ENCODE measurements at regions not wholly inside any gene's neighbourhood (a gene's known extent, or its start where the extent isn't known, plus 50 kb on each side); places are given as distances from the start of the nearest gene placed in this dataset.
"Not testable (repeated sequence)": the region's sequence is repeated elsewhere in the genome, so short reads cannot be mapped to it uniquely, and the experiment has no call there.

GRCh38 chr6:121634586-121634985 lies 199.1 kb downstream of the GJA1 start:
- not testable (repeated sequence) for H3K27me3 Mint-ChIP-seq, ATAC-seq, H3K4me1 Mint-ChIP-seq, DNase-seq, H3K4me3 Mint-ChIP-seq, H3K27ac Mint-ChIP-seq
- H3K9me3 Mint-ChIP-seq, result peaks cover 38 to 40% of the 10 kb centered on the region in 2 donors

- peaks cover 38 to 40% of the 10 kb centered on the region in 2 donors for H3K9me3 Mint-ChIP-seq
- H3K4me3 Mint-ChIP-seq, result no peak overlapping the region
- ATAC-seq (no peak), DNase-seq (no peak)
- H3K27me3 Mint-ChIP-seq, result no peaks in the 10 kb centered on the region
- no peak overlapping the region for H3K27ac Mint-ChIP-seq
- H3K4me1 Mint-ChIP-seq, result no peaks in the 10 kb centered on the region
Observed at GRCh38 chr6:121635355-121635754, 199.9 kb downstream of the GJA1 start.

- H3K4me3 Mint-ChIP-seq, ATAC-seq, H3K4me1 Mint-ChIP-seq, H3K27me3 Mint-ChIP-seq, DNase-seq, H3K27ac Mint-ChIP-seq: not testable (repeated sequence)
- H3K9me3 Mint-ChIP-seq, result peaks cover 31 to 40% of the 10 kb centered on the region in 2 donors
Observed at GRCh38 chr6:121636217-121636616, 200.8 kb downstream of the GJA1 start.

GRCh38 chr6:121639021-121639420 lies 203.6 kb downstream of the GJA1 start:
- Mint-ChIP-seq H3K9me3 (peaks cover 26 to 29% of the 10 kb centered on the region in 2 donors), H3K4me1 (no peaks in the 10 kb centered on the region), H3K27ac (no peak overlapping the region), H3K4me3 (no peak overlapping the region), H3K27me3 (no peaks in the 10 kb centered on the region)
- no peak for DNase-seq
- no peak for ATAC-seq

GRCh38 chr6:121641158-121641557 lies 205.7 kb downstream of the GJA1 start:
- H3K4me3 Mint-ChIP-seq, result no peak overlapping the region
- peaks cover 11% of the 10 kb centered on the region for H3K4me1 Mint-ChIP-seq
- no peak for DNase-seq
- H3K9me3 Mint-ChIP-seq, result peaks cover 13 to 15% of the 10 kb centered on the region in 2 donors
- no peaks in the 10 kb centered on the region for H3K27me3 Mint-ChIP-seq
- ATAC-seq, result no peak
- H3K27ac Mint-ChIP-seq, result no peak overlapping the region

GRCh38 chr6:121645100-121645745 lies 209.8 kb downstream of the GJA1 start:
- DNase-seq (peak; percentile 10 to 56), ATAC-seq (peak; percentile 99)
- H3K4me3 Mint-ChIP-seq, result peak overlapping the region; percentile 45 to 54
- peaks cover 5 to 6% of the 10 kb centered on the region in 2 donors for H3K9me3 Mint-ChIP-seq
- H3K4me1 Mint-ChIP-seq, result peaks cover 22% of the 10 kb centered on the region
- no peaks in the 10 kb centered on the region for H3K27me3 Mint-ChIP-seq
- peak overlapping the region; percentile 9 to 78 for H3K27ac Mint-ChIP-seq

- no peak overlapping the region for H3K4me3 Mint-ChIP-seq
- peaks cover 0 to 5% of the 10 kb centered on the region in 2 donors for H3K9me3 Mint-ChIP-seq
- ATAC-seq (no peak), DNase-seq (no peak)
- no peak overlapping the region for H3K27ac Mint-ChIP-seq
- no peaks in the 10 kb centered on the region for H3K27me3 Mint-ChIP-seq
- H3K4me1 Mint-ChIP-seq, result peaks cover 40% of the 10 kb centered on the region
Observed at GRCh38 chr6:121647905-121648304, 212.5 kb downstream of the GJA1 start.

GRCh38 chr6:121649951-121650350 lies 214.5 kb downstream of the GJA1 start:
- H3K27ac Mint-ChIP-seq, result no peak overlapping the region
- peak overlapping the region in 1 of 2 donors; percentile 1 for H3K4me3 Mint-ChIP-seq
- peaks cover 47% of the 10 kb centered on the region for H3K4me1 Mint-ChIP-seq
- no peak for ATAC-seq
- H3K27me3 Mint-ChIP-seq, result no peaks in the 10 kb centered on the region
- H3K9me3 Mint-ChIP-seq, result no peaks in the 10 kb centered on the region
- no peak for DNase-seq

GRCh38 chr6:121651420-121651819 lies 216.0 kb downstream of the GJA1 start:
- DNase-seq, result no peak
- Mint-ChIP-seq H3K4me1 (peaks cover 38% of the 10 kb centered on the region), H3K4me3 (no peak overlapping the region), H3K27me3 (no peaks in the 10 kb centered on the region), H3K27ac (no peak overlapping the region), H3K9me3 (no peaks in the 10 kb centered on the region)
- ATAC-seq, result peak; percentile 71

GRCh38 chr6:121652223-121652622 lies 216.8 kb downstream of the GJA1 start:
- peaks cover 38% of the 10 kb centered on the region for H3K4me1 Mint-ChIP-seq
- no peaks in the 10 kb centered on the region for H3K9me3 Mint-ChIP-seq
- H3K4me3 Mint-ChIP-seq, result peak overlapping the region in 1 of 2 donors; percentile 63
- DNase-seq (no peak), ATAC-seq (no peak)
- H3K27me3 Mint-ChIP-seq, result no peaks in the 10 kb centered on the region
- H3K27ac Mint-ChIP-seq, result peak overlapping the region in 1 of 2 donors; percentile 70

- H3K27ac Mint-ChIP-seq, result peak overlapping the region in 1 of 2 donors; percentile 72
- H3K27me3 Mint-ChIP-seq, result no peaks in the 10 kb centered on the region
- no peak for DNase-seq
- peaks cover 38% of the 10 kb centered on the region for H3K4me1 Mint-ChIP-seq
- no peak for ATAC-seq
- H3K4me3 Mint-ChIP-seq, result no peak overlapping the region
- H3K9me3 Mint-ChIP-seq, result no peaks in the 10 kb centered on the region
Observed at GRCh38 chr6:121652726-121653623, 217.5 kb downstream of the GJA1 start.

GRCh38 chr6:121653624-121654008 lies 218.2 kb downstream of the GJA1 start:
- Mint-ChIP-seq H3K4me3 (no peak overlapping the region), H3K4me1 (peaks cover 38% of the 10 kb centered on the region), H3K9me3 (no peaks in the 10 kb centered on the region), H3K27ac (no peak overlapping the region), H3K27me3 (no peaks in the 10 kb centered on the region)
- ATAC-seq (no peak), DNase-seq (no peak)

- no peak overlapping the region for H3K27ac Mint-ChIP-seq
- no peaks in the 10 kb centered on the region for H3K9me3 Mint-ChIP-seq
- DNase-seq (no peak), ATAC-seq (no peak)
- no peak overlapping the region for H3K4me3 Mint-ChIP-seq
- H3K27me3 Mint-ChIP-seq, result no peaks in the 10 kb centered on the region
- peaks cover 8% of the 10 kb centered on the region for H3K4me1 Mint-ChIP-seq
Observed at GRCh38 chr6:121657972-121658371, 222.5 kb downstream of the GJA1 start.

GRCh38 chr6:121660277-121660676 lies 224.8 kb downstream of the GJA1 start:
- Mint-ChIP-seq H3K27ac (no peak overlapping the region), H3K27me3 (no peaks in the 10 kb centered on the region), H3K4me3 (no peak overlapping the region), H3K4me1 (no peaks in the 10 kb centered on the region), H3K9me3 (peaks cover 5 to 16% of the 10 kb centered on the region in 2 donors)
- DNase-seq, result no peak
- no peak for ATAC-seq

- DNase-seq (no peak), ATAC-seq (no peak)
- H3K27me3 Mint-ChIP-seq, result no peaks in the 10 kb centered on the region
- peaks cover 5 to 16% of the 10 kb centered on the region in 2 donors for H3K9me3 Mint-ChIP-seq
- no peak overlapping the region for H3K4me3 Mint-ChIP-seq
- no peaks in the 10 kb centered on the region for H3K4me1 Mint-ChIP-seq
- peak overlapping the region in 1 of 2 donors; percentile 66 for H3K27ac Mint-ChIP-seq
Observed at GRCh38 chr6:121663292-121663810, 227.9 kb downstream of the GJA1 start.

GRCh38 chr6:121664158-121664557 lies 228.7 kb downstream of the GJA1 start:
- Mint-ChIP-seq H3K9me3 (peaks cover 5 to 16% of the 10 kb centered on the region in 2 donors), H3K4me1 (no peaks in the 10 kb centered on the region), H3K4me3 (no peak overlapping the region), H3K27me3 (no peaks in the 10 kb centered on the region), H3K27ac (no peak overlapping the region)
- no peak for ATAC-seq
- no peak for DNase-seq
